ENCODE measurements at regions not wholly inside any gene's neighbourhood (a gene's known extent, or its start where the extent isn't known, plus 50 kb on each side); places are given as distances from the start of the nearest gene placed in this dataset.

DNA sequence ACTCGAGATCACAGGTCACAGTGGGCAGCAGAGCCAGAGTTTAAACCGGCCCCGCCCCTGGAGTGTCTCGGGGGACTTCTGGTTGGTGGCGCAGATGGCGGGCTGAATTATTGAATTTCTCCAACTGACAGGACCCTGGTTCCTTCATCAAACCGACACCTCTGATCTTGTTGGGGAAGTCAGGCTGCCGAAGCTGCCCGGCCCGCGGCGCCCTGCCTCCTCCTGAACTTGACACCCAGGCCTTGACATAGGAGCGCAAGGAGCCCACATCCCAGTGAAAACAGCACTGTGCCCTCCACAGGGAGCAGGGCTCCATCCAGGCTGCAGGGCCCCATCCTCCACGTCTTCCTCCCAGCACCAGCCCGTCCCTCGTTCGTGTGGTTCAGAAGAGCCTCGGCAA lies 105.2 kb downstream of the OLFM1 start:
- TF ChIP-seq, protein P1, sequence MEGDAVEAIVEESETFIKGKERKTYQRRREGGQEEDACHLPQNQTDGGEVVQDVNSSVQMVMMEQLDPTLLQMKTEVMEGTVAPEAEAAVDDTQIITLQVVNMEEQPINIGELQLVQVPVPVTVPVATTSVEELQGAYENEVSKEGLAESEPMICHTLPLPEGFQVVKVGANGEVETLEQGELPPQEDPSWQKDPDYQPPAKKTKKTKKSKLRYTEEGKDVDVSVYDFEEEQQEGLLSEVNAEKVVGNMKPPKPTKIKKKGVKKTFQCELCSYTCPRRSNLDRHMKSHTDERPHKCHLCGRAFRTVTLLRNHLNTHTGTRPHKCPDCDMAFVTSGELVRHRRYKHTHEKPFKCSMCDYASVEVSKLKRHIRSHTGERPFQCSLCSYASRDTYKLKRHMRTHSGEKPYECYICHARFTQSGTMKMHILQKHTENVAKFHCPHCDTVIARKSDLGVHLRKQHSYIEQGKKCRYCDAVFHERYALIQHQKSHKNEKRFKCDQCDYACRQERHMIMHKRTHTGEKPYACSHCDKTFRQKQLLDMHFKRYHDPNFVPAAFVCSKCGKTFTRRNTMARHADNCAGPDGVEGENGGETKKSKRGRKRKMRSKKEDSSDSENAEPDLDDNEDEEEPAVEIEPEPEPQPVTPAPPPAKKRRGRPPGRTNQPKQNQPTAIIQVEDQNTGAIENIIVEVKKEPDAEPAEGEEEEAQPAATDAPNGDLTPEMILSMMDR (conservative IDR thresholded peaks at IDR 0.05 in 1 of 2, IDR thresholded peaks at IDR 0.05 in 1 of 2; ENCODE audit: low read depth in 1 of 2, low read length in 2 of 2) = no peak
- TF ChIP-seq EZH2 (IDR thresholded peaks at IDR 0.05; ENCODE audit: low read length, missing control alignments) = no peak
